CD4-positive, alpha-beta T cell treated with Interleukin-17A for 1 hour (primary cell): ENCODE measurements at regions not wholly inside any gene's neighbourhood (a gene's known extent, or its start where the extent isn't known, plus 50 kb on each side); places are given as distances from the start of the nearest gene placed in this dataset.
"Not testable (repeated sequence)": the region's sequence is repeated elsewhere in the genome, so short reads cannot be mapped to it uniquely, and the experiment has no call there.

ENCODE experiments used
- DNase-seq: peaks from one replicate; pipeline ENCODE4 v3.0.0-alpha.2; 2020

GRCh38 chr1:95701450-95702173 lies 467.6 kb downstream of the RWDD3 start:
- no peak for DNase-seq

GRCh38 chr1:95703046-95703445 lies 469.0 kb downstream of the RWDD3 start:
- DNase-seq = no peak

GRCh38 chr1:95716097-95716496 lies 482.1 kb downstream of the RWDD3 start:
- DNase-seq = no peak

- no peak for DNase-seq
Observed at GRCh38 chr1:95716550-95716949, 482.5 kb downstream of the RWDD3 start.

GRCh38 chr1:95723346-95723745 lies 489.3 kb downstream of the RWDD3 start:
- DNase-seq = no peak

- no peak for DNase-seq
Observed at GRCh38 chr1:95728841-95729240, 494.8 kb downstream of the RWDD3 start.

- no peak for DNase-seq
Observed at GRCh38 chr1:95730986-95731385, 497.0 kb downstream of the RWDD3 start.

GRCh38 chr1:95731466-95731865 lies 497.5 kb downstream of the RWDD3 start:
- no peak for DNase-seq

GRCh38 chr1:95733031-95733430 lies 499.0 kb downstream of the RWDD3 start:
- DNase-seq = no peak

GRCh38 chr1:95733671-95734070 lies 499.7 kb downstream of the RWDD3 start:
- DNase-seq = no peak

- DNase-seq = no peak
Observed at GRCh38 chr1:95734560-95734959, 500.6 kb downstream of the RWDD3 start.

GRCh38 chr1:95742591-95743089 lies 508.6 kb downstream of the RWDD3 start:
- no peak for DNase-seq

GRCh38 chr1:95744731-95745130 lies 510.7 kb downstream of the RWDD3 start:
- DNase-seq = no peak

GRCh38 chr1:95752515-95753381 lies 518.7 kb downstream of the RWDD3 start:
- DNase-seq = no peak

GRCh38 chr1:95753382-95754016 lies 519.5 kb downstream of the RWDD3 start:
- no peak for DNase-seq

GRCh38 chr1:95754412-95754811 lies 520.4 kb downstream of the RWDD3 start:
- no peak for DNase-seq

- no peak for DNase-seq
Observed at GRCh38 chr1:95766036-95766435, 532.0 kb downstream of the RWDD3 start.

GRCh38 chr1:95770581-95770980 lies 536.6 kb downstream of the RWDD3 start:
- DNase-seq = no peak

- DNase-seq = no peak
Observed at GRCh38 chr1:95778217-95778616, 544.2 kb downstream of the RWDD3 start.

GRCh38 chr1:95780836-95781235 lies 546.8 kb downstream of the RWDD3 start:
- DNase-seq = no peak

- no peak for DNase-seq
Observed at GRCh38 chr1:95790136-95790535, 556.1 kb downstream of the RWDD3 start.

- DNase-seq = no peak
Observed at GRCh38 chr1:95793893-95794292, 559.9 kb downstream of the RWDD3 start.

GRCh38 chr1:95797761-95798160 lies 563.8 kb downstream of the RWDD3 start:
- DNase-seq = not testable (repeated sequence)

- DNase-seq = no peak
Observed at GRCh38 chr1:95806171-95806570, 572.2 kb downstream of the RWDD3 start.
